ENCODE measurements at regions not wholly inside any gene's neighbourhood (a gene's known extent, or its start where the extent isn't known, plus 50 kb on each side); places are given as distances from the start of the nearest gene placed in this dataset.

DNA sequence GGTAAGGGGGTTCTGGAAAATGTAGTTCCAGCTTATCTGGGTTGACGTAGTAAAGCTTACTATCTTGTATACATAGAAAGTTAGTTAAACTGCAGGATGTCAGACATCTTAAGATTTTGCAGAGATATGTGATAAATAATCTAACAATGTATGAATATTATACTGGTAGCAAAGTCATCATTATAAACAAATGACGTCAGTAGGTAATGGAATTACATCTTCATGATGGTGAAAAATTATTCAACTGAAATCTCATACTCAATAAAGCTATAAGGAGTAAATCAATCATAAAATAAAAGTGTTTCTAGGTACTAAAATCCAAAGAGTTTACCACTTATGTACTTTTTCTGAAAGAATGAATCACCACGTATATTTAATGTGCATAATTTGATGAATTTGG lies 217.3 kb upstream of the CDH10 start:
- CTCF ChIA-PET = no interaction called here
- no TSS peak for BruUV-seq (replicated peaks)
- intact Hi-C loops (cut with micrococcal nuclease; ENCODE audit: unreplicated experiment) = no loop called here

DNA sequence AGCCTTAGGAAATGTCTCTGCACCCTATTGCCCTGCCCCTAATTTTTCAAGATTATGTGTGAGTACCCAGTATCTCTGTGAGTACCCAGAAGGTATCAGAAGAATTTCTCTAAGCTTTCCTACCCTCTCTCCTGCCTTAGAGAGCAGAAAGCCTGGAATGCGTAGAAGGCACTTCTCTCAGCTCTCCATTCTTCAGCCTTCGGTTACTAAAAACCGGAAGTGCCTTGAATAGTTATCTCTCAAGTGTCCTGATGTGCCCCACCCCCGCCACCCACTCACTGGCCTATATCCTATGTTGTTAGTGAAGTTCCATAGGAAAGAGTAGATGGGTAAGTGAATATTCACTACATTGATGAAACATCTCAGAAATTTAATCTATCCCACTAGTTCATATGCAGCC lies 210.7 kb upstream of the CDH10 start:
- TF ChIP-seq, protein P1, sequence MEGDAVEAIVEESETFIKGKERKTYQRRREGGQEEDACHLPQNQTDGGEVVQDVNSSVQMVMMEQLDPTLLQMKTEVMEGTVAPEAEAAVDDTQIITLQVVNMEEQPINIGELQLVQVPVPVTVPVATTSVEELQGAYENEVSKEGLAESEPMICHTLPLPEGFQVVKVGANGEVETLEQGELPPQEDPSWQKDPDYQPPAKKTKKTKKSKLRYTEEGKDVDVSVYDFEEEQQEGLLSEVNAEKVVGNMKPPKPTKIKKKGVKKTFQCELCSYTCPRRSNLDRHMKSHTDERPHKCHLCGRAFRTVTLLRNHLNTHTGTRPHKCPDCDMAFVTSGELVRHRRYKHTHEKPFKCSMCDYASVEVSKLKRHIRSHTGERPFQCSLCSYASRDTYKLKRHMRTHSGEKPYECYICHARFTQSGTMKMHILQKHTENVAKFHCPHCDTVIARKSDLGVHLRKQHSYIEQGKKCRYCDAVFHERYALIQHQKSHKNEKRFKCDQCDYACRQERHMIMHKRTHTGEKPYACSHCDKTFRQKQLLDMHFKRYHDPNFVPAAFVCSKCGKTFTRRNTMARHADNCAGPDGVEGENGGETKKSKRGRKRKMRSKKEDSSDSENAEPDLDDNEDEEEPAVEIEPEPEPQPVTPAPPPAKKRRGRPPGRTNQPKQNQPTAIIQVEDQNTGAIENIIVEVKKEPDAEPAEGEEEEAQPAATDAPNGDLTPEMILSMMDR (conservative IDR thresholded peaks at IDR 0.05; ENCODE audit: low read depth, low read length) = no peak
- TF ChIP-seq EZH2 (IDR thresholded peaks at IDR 0.05; ENCODE audit: borderline replicate concordance, low read depth, low read length, poor library complexity, severe bottlenecking) = no peak
- ChIA-PET POLR2A (ENCODE audit: low non-redundant PET) (no interaction called here), CTCF (no interaction called here)
- intact Hi-C loops (cut with micrococcal nuclease; ENCODE audit: unreplicated experiment) = no loop called here
- Histone ChIP-seq H3K36me3 (ENCODE audit: insufficient read depth, low read length, poor library complexity, severe bottlenecking) (no peaks in the 10 kb centered on the region), H3K27ac (ENCODE audit: low read depth, low read length, poor library complexity, severe bottlenecking) (no peak overlapping the region), H3K9me3 (ENCODE audit: low read depth, low read length, poor library complexity, severe bottlenecking) (no peaks in the 10 kb centered on the region), H3K27me3 (replicated peaks; ENCODE audit: insufficient read depth, low read depth, low read length, poor library complexity) (no peaks in the 10 kb centered on the region), H3K4me3 (ENCODE audit: low read depth, low read length, poor library complexity, severe bottlenecking) (no peak overlapping the region), H3K4me1 (ENCODE audit: insufficient read depth, low read length, poor library complexity, severe bottlenecking) (no peaks in the 10 kb centered on the region)
- DNase-seq (ENCODE audit: low spot score) = no peak
- no TSS peak for BruUV-seq (replicated peaks)

More for the DNA sequence above, 217.3 kb upstream of the CDH10 start:
- no peak overlapping the region for H3K27ac ChIP-seq (ENCODE audit: low read depth, low read length, poor library complexity, severe bottlenecking)
- POLR2A ChIA-PET (ENCODE audit: low non-redundant PET) = no interaction called here
- no peaks in the 10 kb centered on the region for H3K4me1 ChIP-seq (ENCODE audit: insufficient read depth, low read length, poor library complexity, severe bottlenecking)
- no peaks in the 10 kb centered on the region for H3K27me3 ChIP-seq (replicated peaks; ENCODE audit: insufficient read depth, low read depth, low read length, poor library complexity)
- no peak overlapping the region for H3K4me3 ChIP-seq (ENCODE audit: low read depth, low read length, poor library complexity, severe bottlenecking)
- no peaks in the 10 kb centered on the region for H3K36me3 ChIP-seq (ENCODE audit: insufficient read depth, low read length, poor library complexity, severe bottlenecking)
- no peak for DNase-seq (ENCODE audit: low spot score)
- TF ChIP-seq, protein P1 (conservative IDR thresholded peaks at IDR 0.05; ENCODE audit: low read depth, low read length) = no peak
- no peak for TF ChIP-seq EZH2 (IDR thresholded peaks at IDR 0.05; ENCODE audit: borderline replicate concordance, low read depth, low read length, poor library complexity, severe bottlenecking)
- no peaks in the 10 kb centered on the region for H3K9me3 ChIP-seq (ENCODE audit: low read depth, low read length, poor library complexity, severe bottlenecking)

DNA sequence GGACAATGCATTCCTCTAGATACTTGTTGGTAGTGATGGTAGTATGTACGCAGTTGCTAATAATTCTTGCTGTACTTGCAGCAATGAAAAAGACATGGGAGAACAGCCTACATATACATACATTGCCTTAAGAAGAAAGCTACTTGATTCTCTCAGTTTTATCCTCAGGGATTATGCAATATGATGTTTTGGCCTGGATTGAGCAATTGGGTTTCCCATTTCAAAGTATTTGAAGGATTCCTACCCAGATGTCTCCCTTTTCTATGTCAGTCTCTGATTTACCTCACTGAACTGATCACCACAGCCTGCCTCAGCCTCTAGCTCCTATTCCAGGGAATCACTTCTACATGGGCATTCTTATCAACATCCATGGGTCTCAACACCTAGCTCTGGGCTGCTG lies 210.1 kb upstream of the CDH10 start:
- CTCF ChIA-PET = no interaction called here
- POLR2A ChIA-PET (ENCODE audit: low non-redundant PET) = no interaction called here

More for the DNA sequence above, 210.1 kb upstream of the CDH10 start:
- no peaks in the 10 kb centered on the region for H3K4me1 ChIP-seq (ENCODE audit: insufficient read depth, low read length, poor library complexity, severe bottlenecking)
- no peaks in the 10 kb centered on the region for H3K27me3 ChIP-seq (replicated peaks; ENCODE audit: insufficient read depth, low read depth, low read length, poor library complexity)
- H3K27ac ChIP-seq (ENCODE audit: low read depth, low read length, poor library complexity, severe bottlenecking) = no peak overlapping the region
- no TSS peak for BruUV-seq (replicated peaks)
- TF ChIP-seq, protein P1 (conservative IDR thresholded peaks at IDR 0.05; ENCODE audit: low read depth, low read length) = no peak
- no peak for TF ChIP-seq EZH2 (IDR thresholded peaks at IDR 0.05; ENCODE audit: borderline replicate concordance, low read depth, low read length, poor library complexity, severe bottlenecking)
- no peaks in the 10 kb centered on the region for H3K9me3 ChIP-seq (ENCODE audit: low read depth, low read length, poor library complexity, severe bottlenecking)
- H3K36me3 ChIP-seq (ENCODE audit: insufficient read depth, low read length, poor library complexity, severe bottlenecking) = no peaks in the 10 kb centered on the region
- H3K4me3 ChIP-seq (ENCODE audit: low read depth, low read length, poor library complexity, severe bottlenecking) = no peak overlapping the region
- no peak for DNase-seq (ENCODE audit: low spot score)
- intact Hi-C loops (cut with micrococcal nuclease; ENCODE audit: unreplicated experiment) = no loop called here

All from A673 (cell line).